ENCODE measurements at regions not wholly inside any gene's neighbourhood (a gene's known extent, or its start where the extent isn't known, plus 50 kb on each side); places are given as distances from the start of the nearest gene placed in this dataset.

DNA sequence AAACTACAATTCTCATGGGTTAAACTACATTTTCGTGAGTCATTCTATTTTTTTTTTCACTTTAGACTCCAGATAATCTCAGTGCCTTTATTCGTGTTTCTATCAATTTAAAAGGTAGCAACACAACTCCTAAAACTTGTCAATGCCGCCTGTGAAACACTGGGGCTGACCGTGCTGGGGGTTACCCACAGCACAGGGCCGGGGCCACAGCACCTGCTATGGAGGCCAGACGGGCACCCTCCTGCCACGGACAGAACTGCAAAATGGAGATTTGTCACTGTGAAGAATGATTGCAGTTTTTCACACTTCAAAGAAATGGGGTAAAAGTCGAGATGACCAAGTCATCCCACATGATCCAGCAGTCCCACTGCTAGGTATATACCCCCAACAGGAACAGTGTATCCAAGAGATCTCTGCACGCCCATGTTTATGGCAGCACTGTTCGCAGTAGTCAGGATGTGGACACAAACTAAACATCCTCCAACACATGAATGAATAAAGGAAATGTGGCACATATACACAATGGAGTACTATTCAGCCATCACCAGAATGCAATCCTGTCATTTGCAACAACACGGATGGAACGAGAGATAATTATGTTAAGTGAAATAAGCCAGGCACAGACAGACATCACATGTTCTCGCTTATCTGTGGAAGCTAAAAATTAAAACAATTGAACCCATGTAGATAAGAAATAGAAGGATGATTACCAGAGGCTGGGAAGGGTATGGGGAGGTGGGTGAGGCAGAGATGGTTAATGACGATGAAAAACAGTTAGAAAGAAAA is 290.1 kb downstream of the SMOC2 start:
- TF ChIP-seq, protein P1, sequence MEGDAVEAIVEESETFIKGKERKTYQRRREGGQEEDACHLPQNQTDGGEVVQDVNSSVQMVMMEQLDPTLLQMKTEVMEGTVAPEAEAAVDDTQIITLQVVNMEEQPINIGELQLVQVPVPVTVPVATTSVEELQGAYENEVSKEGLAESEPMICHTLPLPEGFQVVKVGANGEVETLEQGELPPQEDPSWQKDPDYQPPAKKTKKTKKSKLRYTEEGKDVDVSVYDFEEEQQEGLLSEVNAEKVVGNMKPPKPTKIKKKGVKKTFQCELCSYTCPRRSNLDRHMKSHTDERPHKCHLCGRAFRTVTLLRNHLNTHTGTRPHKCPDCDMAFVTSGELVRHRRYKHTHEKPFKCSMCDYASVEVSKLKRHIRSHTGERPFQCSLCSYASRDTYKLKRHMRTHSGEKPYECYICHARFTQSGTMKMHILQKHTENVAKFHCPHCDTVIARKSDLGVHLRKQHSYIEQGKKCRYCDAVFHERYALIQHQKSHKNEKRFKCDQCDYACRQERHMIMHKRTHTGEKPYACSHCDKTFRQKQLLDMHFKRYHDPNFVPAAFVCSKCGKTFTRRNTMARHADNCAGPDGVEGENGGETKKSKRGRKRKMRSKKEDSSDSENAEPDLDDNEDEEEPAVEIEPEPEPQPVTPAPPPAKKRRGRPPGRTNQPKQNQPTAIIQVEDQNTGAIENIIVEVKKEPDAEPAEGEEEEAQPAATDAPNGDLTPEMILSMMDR (IDR thresholded peaks at IDR 0.05) = no peak
- TF ChIP-seq POLR2A (IDR thresholded peaks at IDR 0.05) = no peak

Measured in heart left ventricle (tissue), 13 donors.